Stimulated activated naive CD8-positive, alpha-beta T cell treated with anti-CD3 and anti-CD28 coated beads, Interleukin-15, Interleukin-2, amounts not matched to agents 100 ng/mL and 50 ng/mL, for 24 hours (primary cell): ENCODE measurements at regions not wholly inside any gene's neighbourhood (a gene's known extent, or its start where the extent isn't known, plus 50 kb on each side); places are given as distances from the start of the nearest gene placed in this dataset.

Experiments used
- H3K27ac Mint-ChIP-seq: one replicate; pipeline ENCODE4 v1.8.0; 2021; ENCODE audit warnings: mild to moderate bottlenecking, mixed read lengths
- H3K27me3 Mint-ChIP-seq: one replicate; pipeline ENCODE4 v1.8.0; 2021; ENCODE audit warnings: mixed read lengths
- H3K36me3 Mint-ChIP-seq: one replicate; pipeline ENCODE4 v1.8.0; 2021; ENCODE audit warnings: low read depth, mixed read lengths
- H3K4me1 Mint-ChIP-seq: one replicate; pipeline ENCODE4 v1.8.0; 2021; ENCODE audit warnings: low read depth, mixed read lengths
- H3K4me3 Mint-ChIP-seq: one replicate; pipeline ENCODE4 v1.8.0; 2021; ENCODE audit warnings: mild to moderate bottlenecking, mixed read lengths
- H3K9me3 Mint-ChIP-seq: one replicate; pipeline ENCODE4 v1.8.0; 2021; ENCODE audit warnings: mixed read lengths

DNA sequence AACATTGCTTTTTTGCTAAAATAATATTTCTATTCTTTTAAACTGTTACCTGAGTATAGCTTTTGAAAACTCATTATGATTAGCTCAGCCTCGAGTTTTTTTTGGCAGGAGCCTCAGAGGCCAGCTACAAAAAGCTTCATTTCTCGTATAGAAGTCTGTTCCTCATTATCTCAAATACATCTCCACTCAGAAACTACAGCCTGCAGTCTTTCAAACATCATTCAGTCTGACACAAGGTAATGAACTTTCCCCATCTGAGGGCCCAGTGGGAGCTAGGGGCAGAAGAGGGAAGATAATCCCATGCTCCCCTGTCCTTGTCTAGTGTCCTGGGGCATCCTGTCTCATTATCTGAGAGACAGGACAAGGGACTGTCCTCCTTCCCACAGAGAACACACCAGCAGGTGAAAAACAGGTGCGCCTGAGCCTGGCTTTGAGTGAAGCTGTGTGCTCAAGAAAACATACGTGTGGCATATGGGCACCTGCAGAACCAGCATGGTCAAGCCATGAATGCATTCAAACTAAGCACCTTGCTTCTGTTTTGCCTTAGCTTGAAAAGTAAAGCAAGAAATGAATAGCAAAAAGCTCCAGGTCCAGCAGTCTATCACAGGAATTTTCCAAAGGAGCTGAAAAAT is 247.5 kb downstream of the MREG start:
- Mint-ChIP-seq H3K36me3 (no peaks in the 10 kb centered on the region), H3K4me3 (no peak overlapping the region), H3K27me3 (peaks cover 22% of the 10 kb centered on the region), H3K27ac (no peak overlapping the region), H3K4me1 (peaks cover 26% of the 10 kb centered on the region), H3K9me3 (no peaks in the 10 kb centered on the region)

- peaks cover 22% of the 10 kb centered on the region for H3K27me3 Mint-ChIP-seq
- H3K9me3 Mint-ChIP-seq: no peaks in the 10 kb centered on the region
- no peak overlapping the region for H3K4me3 Mint-ChIP-seq
- peaks cover 36% of the 10 kb centered on the region for H3K4me1 Mint-ChIP-seq
- no peak overlapping the region for H3K27ac Mint-ChIP-seq
- H3K36me3 Mint-ChIP-seq: no peaks in the 10 kb centered on the region
Observed at GRCh38 chr2:215764441-215765048, 248.8 kb downstream of the MREG start.

GRCh38 chr2:215760557-215760956 is 252.8 kb downstream of the MREG start:
- H3K9me3 Mint-ChIP-seq: no peaks in the 10 kb centered on the region
- no peaks in the 10 kb centered on the region for H3K36me3 Mint-ChIP-seq
- no peak overlapping the region for H3K4me3 Mint-ChIP-seq
- H3K27me3 Mint-ChIP-seq: peaks cover under 1% of the 10 kb centered on the region
- peaks cover 36% of the 10 kb centered on the region for H3K4me1 Mint-ChIP-seq
- peak overlapping the region; percentile 57 for H3K27ac Mint-ChIP-seq

DNA sequence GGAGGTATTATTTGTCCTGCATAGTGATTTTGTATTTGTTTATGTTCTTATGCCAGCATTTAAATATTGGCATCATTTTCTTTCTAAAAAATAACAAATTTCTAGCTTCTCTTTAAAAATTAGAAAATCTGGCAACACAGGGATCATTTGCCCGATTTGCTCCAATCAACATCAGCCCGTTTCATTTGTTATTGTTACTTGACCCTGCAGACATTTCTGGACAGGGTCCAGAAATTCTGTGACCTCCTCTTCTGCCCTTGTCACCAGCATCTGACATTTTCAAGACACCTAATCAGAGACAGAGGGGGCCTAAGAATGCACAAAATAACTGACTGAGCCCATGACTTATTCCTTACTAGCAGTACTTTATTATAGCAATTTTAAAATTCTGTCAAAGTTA is 253.3 kb downstream of the MREG start:
- no peak overlapping the region for H3K4me3 Mint-ChIP-seq
- peaks cover 5% of the 10 kb centered on the region for H3K27me3 Mint-ChIP-seq

GRCh38 chr2:215758691-215759090 is 254.7 kb downstream of the MREG start:
- H3K36me3 Mint-ChIP-seq: no peaks in the 10 kb centered on the region
- H3K9me3 Mint-ChIP-seq: no peaks in the 10 kb centered on the region
- no peak overlapping the region for H3K27ac Mint-ChIP-seq
- H3K4me3 Mint-ChIP-seq: no peak overlapping the region
- H3K27me3 Mint-ChIP-seq: peaks cover 16% of the 10 kb centered on the region
- peaks cover 26% of the 10 kb centered on the region for H3K4me1 Mint-ChIP-seq

More for the DNA sequence above, 253.3 kb downstream of the MREG start:
- Mint-ChIP-seq H3K9me3 (no peaks in the 10 kb centered on the region), H3K4me1 (peaks cover 36% of the 10 kb centered on the region), H3K36me3 (no peaks in the 10 kb centered on the region), H3K27ac (no peak overlapping the region)

DNA sequence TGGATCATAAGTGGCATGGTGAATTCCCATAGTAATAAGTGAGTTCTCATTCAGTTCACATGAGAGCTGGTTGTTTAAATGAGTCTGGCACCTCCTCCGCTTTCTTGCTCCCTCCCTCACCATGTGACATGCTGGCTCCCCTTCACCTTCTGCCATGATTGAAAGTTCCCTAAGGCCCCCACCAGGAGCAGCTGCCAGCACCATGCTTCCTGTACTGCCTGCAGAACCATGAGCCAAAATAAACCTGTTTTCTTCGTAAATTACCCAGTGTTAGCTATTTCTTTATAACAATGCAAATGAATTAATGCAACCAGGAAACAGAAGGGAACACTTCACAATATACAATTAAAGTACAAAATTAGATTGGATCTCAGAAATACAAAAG is 257.0 kb downstream of the MREG start:
- H3K4me3 Mint-ChIP-seq: no peak overlapping the region
- H3K36me3 Mint-ChIP-seq: no peaks in the 10 kb centered on the region
- H3K9me3 Mint-ChIP-seq: no peaks in the 10 kb centered on the region
- H3K27ac Mint-ChIP-seq: no peak overlapping the region
- peaks cover 22% of the 10 kb centered on the region for H3K4me1 Mint-ChIP-seq
- peaks cover 24% of the 10 kb centered on the region for H3K27me3 Mint-ChIP-seq

GRCh38 chr2:215755641-215756345 is 257.6 kb downstream of the MREG start:
- H3K4me3 Mint-ChIP-seq: no peak overlapping the region
- H3K27me3 Mint-ChIP-seq: peaks cover 24% of the 10 kb centered on the region
- no peaks in the 10 kb centered on the region for H3K9me3 Mint-ChIP-seq
- H3K36me3 Mint-ChIP-seq: no peaks in the 10 kb centered on the region
- H3K27ac Mint-ChIP-seq: no peak overlapping the region
- peaks cover 22% of the 10 kb centered on the region for H3K4me1 Mint-ChIP-seq

GRCh38 chr2:215754546-215754945 is 258.8 kb downstream of the MREG start:
- Mint-ChIP-seq H3K9me3 (no peaks in the 10 kb centered on the region), H3K27ac (no peak overlapping the region), H3K4me1 (peaks cover 25% of the 10 kb centered on the region), H3K27me3 (peaks cover 24% of the 10 kb centered on the region), H3K4me3 (no peak overlapping the region), H3K36me3 (no peaks in the 10 kb centered on the region)

GRCh38 chr2:215753808-215754207 is 259.5 kb downstream of the MREG start:
- Mint-ChIP-seq H3K27me3 (peaks cover 28% of the 10 kb centered on the region), H3K4me1 (peaks cover 32% of the 10 kb centered on the region), H3K4me3 (no peak overlapping the region), H3K36me3 (no peaks in the 10 kb centered on the region), H3K27ac (no peak overlapping the region), H3K9me3 (no peaks in the 10 kb centered on the region)

DNA sequence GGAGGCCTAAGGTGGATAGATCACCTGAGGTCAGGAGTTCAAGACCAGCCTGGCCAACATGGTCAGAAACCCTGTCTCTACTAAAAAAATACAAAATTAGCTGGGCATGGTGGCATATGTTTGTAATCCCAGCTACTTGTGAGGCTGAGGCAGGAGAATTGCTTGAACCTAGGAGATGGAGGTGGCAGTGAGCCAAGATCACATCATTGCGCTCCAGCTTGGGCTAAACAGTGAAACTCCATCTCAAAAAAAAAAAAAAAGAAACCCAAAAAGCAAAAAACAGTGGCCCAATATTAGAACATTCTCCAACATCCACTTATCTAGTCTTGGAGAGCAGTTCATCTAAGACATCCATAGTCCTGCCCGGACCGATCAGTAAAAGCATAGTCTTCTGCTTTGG is 260.4 kb downstream of the MREG start:
- H3K4me3 Mint-ChIP-seq: no peak overlapping the region
- peaks cover 38% of the 10 kb centered on the region for H3K4me1 Mint-ChIP-seq
- H3K27ac Mint-ChIP-seq: no peak overlapping the region
- H3K9me3 Mint-ChIP-seq: no peaks in the 10 kb centered on the region
- peaks cover 34% of the 10 kb centered on the region for H3K27me3 Mint-ChIP-seq
- H3K36me3 Mint-ChIP-seq: no peaks in the 10 kb centered on the region

- Mint-ChIP-seq H3K9me3 (no peaks in the 10 kb centered on the region), H3K27ac (no peak overlapping the region), H3K4me1 (peaks cover 38% of the 10 kb centered on the region), H3K27me3 (peaks cover 34% of the 10 kb centered on the region), H3K36me3 (no peaks in the 10 kb centered on the region), H3K4me3 (no peak overlapping the region)
Observed at GRCh38 chr2:215752436-215752835, 260.9 kb downstream of the MREG start.

DNA sequence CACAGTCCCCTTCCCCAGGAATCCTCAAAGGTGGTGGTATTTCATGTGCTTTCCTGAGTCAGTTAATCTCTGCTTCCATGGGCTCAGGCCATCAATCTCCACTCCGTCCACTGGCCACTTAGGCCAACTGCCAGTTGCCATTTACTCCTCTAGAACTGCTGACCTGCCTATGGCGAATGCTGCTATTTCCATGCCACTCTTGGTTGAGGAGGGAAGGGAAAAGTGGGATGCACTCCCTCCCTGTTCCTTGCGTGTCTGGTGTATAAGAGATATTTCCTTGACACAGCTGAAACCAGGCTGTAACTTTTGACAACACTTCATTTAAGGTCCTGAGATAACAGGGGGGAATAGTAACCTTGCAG is 261.5 kb downstream of the MREG start:
- Mint-ChIP-seq H3K36me3 (no peaks in the 10 kb centered on the region), H3K27me3 (peaks cover 34% of the 10 kb centered on the region), H3K4me1 (peaks cover 42% of the 10 kb centered on the region), H3K27ac (no peak overlapping the region), H3K9me3 (no peaks in the 10 kb centered on the region), H3K4me3 (no peak overlapping the region)

- no peaks in the 10 kb centered on the region for H3K36me3 Mint-ChIP-seq
- peak overlapping the region; percentile 38 for H3K27ac Mint-ChIP-seq
- H3K27me3 Mint-ChIP-seq: peaks cover 34% of the 10 kb centered on the region
- H3K4me3 Mint-ChIP-seq: no peak overlapping the region
- H3K4me1 Mint-ChIP-seq: peaks cover 48% of the 10 kb centered on the region
- H3K9me3 Mint-ChIP-seq: no peaks in the 10 kb centered on the region
Observed at GRCh38 chr2:215751200-215751910, 262.0 kb downstream of the MREG start.

- H3K4me3 Mint-ChIP-seq: no peak overlapping the region
- H3K27ac Mint-ChIP-seq: peak overlapping the region; percentile 56
- no peaks in the 10 kb centered on the region for H3K36me3 Mint-ChIP-seq
- no peaks in the 10 kb centered on the region for H3K9me3 Mint-ChIP-seq
- H3K4me1 Mint-ChIP-seq: peaks cover 53% of the 10 kb centered on the region
- H3K27me3 Mint-ChIP-seq: peaks cover 34% of the 10 kb centered on the region
Observed at GRCh38 chr2:215750763-215751162, 262.6 kb downstream of the MREG start.
